Chondrocyte (in vitro differentiated cells): ENCODE measurements at regions not wholly inside any gene's neighbourhood (a gene's known extent, or its start where the extent isn't known, plus 50 kb on each side); places are given as distances from the start of the nearest gene placed in this dataset.

Source experiments
- DNase-seq: peaks from one replicate; pipeline ENCODE4 v3.0.0; 2021; ENCODE audit warnings: mixed read lengths, low spot score
- H3K27ac Mint-ChIP-seq: one replicate; pipeline ENCODE4 v1.8.0; 2021; ENCODE audit warnings: mild to moderate bottlenecking, moderate library complexity, mixed read lengths; ENCODE audit not compliant: unreplicated experiment
- H3K27me3 Mint-ChIP-seq: 2 replicates; pipeline ENCODE4 v1.8.0; 2021; ENCODE audit warnings: low read depth, mixed read lengths
- H3K36me3 Mint-ChIP-seq: 2 replicates; pipeline ENCODE4 v1.8.0; 2021; ENCODE audit warnings: low read depth, mixed read lengths
- H3K4me1 Mint-ChIP-seq: 2 replicates; pipeline ENCODE4 v1.8.0; 2021; ENCODE audit warnings: low read depth, mild to moderate bottlenecking, mixed read lengths
- H3K4me3 Mint-ChIP-seq: one replicate; pipeline ENCODE4 v1.8.0; 2021; ENCODE audit warnings: mild to moderate bottlenecking, moderate library complexity, mixed read lengths; ENCODE audit not compliant: unreplicated experiment
- H3K9me3 Mint-ChIP-seq: 2 replicates; pipeline ENCODE4 v1.8.0; 2021; ENCODE audit warnings: low read depth, mixed read lengths
- TF ChIP-seq, protein P1 (sequence below): fragments of 200-600 bp; sonication (generic); IDR thresholded peaks from 2 replicates; pipeline ENCODE4 v1.5.0; 2021; ENCODE audit warnings: antibody characterized with exemption, mild to moderate bottlenecking, moderate library complexity

DNA sequence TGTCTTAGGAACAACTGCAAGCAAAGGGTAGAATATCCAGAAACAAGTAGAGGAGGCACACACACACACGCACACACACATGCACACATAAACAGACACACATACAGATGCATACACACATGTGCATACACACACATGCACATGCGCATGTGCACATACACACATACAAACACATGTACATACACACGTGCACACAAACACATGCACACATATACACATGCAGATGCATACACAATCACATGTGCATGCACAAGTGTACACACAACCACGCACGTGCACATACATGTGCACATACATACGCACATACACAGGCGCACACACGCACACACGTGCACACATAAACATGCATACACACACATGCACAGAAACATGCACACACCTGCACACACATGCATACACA, 206.5 kb upstream of the OPRM1 start:
- TF ChIP-seq, protein P1, sequence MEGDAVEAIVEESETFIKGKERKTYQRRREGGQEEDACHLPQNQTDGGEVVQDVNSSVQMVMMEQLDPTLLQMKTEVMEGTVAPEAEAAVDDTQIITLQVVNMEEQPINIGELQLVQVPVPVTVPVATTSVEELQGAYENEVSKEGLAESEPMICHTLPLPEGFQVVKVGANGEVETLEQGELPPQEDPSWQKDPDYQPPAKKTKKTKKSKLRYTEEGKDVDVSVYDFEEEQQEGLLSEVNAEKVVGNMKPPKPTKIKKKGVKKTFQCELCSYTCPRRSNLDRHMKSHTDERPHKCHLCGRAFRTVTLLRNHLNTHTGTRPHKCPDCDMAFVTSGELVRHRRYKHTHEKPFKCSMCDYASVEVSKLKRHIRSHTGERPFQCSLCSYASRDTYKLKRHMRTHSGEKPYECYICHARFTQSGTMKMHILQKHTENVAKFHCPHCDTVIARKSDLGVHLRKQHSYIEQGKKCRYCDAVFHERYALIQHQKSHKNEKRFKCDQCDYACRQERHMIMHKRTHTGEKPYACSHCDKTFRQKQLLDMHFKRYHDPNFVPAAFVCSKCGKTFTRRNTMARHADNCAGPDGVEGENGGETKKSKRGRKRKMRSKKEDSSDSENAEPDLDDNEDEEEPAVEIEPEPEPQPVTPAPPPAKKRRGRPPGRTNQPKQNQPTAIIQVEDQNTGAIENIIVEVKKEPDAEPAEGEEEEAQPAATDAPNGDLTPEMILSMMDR: no peak
- H3K4me3 Mint-ChIP-seq: no peak overlapping the region
- peaks cover 3% of the 10 kb centered on the region for H3K9me3 Mint-ChIP-seq
- no peaks in the 10 kb centered on the region for H3K36me3 Mint-ChIP-seq
- DNase-seq: no peak
- H3K27me3 Mint-ChIP-seq: no peaks in the 10 kb centered on the region
- H3K4me1 Mint-ChIP-seq: no peaks in the 10 kb centered on the region
- no peak overlapping the region for H3K27ac Mint-ChIP-seq

DNA sequence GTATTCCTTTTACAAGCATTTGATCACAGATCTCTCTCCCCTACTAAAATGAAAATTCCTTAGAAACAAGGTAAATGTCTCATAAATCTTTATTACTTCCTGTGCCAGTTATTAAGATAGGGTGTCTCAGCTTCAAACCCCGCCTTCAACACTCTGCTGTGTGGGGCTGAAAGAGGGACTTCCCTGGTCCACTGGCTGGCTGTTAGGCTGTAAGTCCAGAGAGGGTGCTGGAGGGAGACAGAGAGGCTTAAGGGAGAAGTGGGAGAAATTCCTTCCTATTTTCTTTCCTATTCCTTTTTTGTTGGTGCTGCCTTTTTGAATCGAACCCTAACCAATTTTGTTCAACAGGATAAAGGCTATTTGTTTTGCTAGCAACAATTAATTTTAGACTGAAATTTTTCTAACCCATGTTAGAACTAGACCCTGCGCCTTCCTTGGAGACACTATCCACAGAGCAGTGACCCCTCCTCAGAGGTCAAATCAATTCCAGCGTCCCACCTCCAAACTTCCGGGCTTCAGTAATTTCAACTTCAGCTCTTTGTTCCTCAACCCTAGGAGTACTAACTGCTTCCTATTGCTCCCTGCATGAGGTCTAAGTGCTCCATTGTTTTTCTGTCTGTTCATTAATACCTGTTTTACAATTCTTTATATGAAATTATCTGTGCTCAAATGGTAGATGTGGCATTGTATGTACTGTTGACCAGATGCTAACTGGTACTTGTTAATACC, 207.5 kb upstream of the OPRM1 start:
- Mint-ChIP-seq H3K9me3 (no peaks in the 10 kb centered on the region), H3K4me1 (no peaks in the 10 kb centered on the region), H3K36me3 (no peaks in the 10 kb centered on the region), H3K27me3 (no peaks in the 10 kb centered on the region), H3K27ac (no peak overlapping the region), H3K4me3 (no peak overlapping the region)
- TF ChIP-seq, protein P1: no peak
- no peak for DNase-seq

DNA sequence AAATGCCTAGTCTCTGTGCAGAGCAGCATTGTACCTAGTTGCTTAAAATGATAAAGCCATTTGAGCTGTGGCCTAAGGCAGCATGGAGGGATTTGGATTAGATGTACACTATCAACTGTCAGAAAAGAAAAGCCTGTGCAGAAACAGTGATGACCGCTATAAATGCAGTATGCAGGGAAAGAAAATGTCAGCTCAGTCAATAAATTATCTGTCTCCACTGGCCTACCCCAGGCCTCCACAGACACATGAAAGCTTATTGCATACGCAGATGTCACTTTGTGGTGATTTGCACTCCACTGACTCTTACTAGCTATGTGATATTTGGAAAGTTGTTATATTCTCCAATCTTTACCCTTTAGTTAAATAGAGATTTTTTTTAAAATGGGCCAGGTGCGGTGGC, 221.9 kb upstream of the OPRM1 start:
- DNase-seq: no peak
- no peaks in the 10 kb centered on the region for H3K36me3 Mint-ChIP-seq
- no peak overlapping the region for H3K4me3 Mint-ChIP-seq
- H3K4me1 Mint-ChIP-seq: no peaks in the 10 kb centered on the region
- no peaks in the 10 kb centered on the region for H3K27me3 Mint-ChIP-seq
- TF ChIP-seq, protein P1: no peak
- H3K27ac Mint-ChIP-seq: no peak overlapping the region
- H3K9me3 Mint-ChIP-seq: peaks cover 22% of the 10 kb centered on the region

DNA sequence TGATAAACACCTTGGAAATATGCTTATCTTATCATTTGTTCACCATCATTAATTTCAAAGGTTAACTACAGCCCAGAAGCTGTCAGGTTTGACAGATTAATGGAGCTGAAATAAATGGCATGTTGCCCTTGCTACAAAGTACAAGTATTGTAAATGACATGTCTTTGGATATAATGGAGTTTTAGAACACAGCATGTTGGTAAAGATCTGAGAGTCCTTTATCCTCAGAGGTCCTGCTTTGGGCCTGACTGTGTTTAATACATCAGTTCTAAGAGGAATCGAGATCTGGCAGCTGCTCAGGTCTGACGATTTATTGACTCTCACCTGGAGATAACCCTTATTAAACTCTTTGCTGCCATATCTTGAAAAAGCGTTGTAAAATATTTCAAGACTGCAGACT, 222.7 kb upstream of the OPRM1 start:
- TF ChIP-seq, protein P1: no peak
- H3K27me3 Mint-ChIP-seq: no peaks in the 10 kb centered on the region
- no peak for DNase-seq
- H3K4me1 Mint-ChIP-seq: no peaks in the 10 kb centered on the region
- no peak overlapping the region for H3K4me3 Mint-ChIP-seq
- H3K27ac Mint-ChIP-seq: no peak overlapping the region
- no peaks in the 10 kb centered on the region for H3K36me3 Mint-ChIP-seq
- peaks cover 20% of the 10 kb centered on the region for H3K9me3 Mint-ChIP-seq

GRCh38 chr6:153814136-153814535, 224.9 kb upstream of the OPRM1 start:
- Mint-ChIP-seq H3K4me1 (no peaks in the 10 kb centered on the region), H3K27ac (no peak overlapping the region), H3K4me3 (no peak overlapping the region), H3K9me3 (peaks cover 22% of the 10 kb centered on the region), H3K36me3 (no peaks in the 10 kb centered on the region), H3K27me3 (peaks cover 2% of the 10 kb centered on the region)
- TF ChIP-seq, protein P1: no peak
- DNase-seq: no peak
